ENCODE measurements at regions not wholly inside any gene's neighbourhood (a gene's known extent, or its start where the extent isn't known, plus 50 kb on each side); places are given as distances from the start of the nearest gene placed in this dataset.

DNA sequence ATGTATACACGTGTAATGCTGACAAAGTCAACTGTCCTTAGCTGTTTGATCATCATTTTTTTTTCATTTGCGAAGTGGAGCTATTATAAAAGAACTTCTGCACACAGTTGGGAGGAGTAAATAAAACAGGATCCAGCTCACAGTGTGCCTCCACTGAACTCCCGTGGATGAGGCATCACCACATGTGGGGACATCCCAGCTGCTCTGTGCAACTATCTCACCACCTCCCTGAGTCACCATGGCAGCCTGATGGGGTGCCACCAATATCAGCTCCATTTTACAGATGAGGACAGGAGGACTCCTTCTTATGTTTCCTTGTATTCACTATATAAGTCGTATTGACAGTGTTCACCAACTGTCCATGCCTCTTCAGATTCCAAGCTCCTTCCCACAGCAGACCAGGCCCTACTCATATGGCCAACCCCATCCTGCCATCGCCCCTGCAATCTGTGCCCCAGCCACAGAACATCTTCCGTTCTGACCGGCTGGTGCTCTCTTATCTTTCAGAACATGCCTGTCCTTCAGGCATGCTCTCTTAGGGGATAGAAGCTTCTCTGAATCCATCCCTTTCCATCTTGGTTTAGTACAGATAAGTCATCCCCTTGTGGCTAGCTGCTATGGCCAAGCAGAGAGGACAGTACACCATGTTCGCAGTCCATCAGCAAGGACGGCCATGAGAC, 288.1 kb downstream of the RNF144A start:
- intact Hi-C loops (cut with DNase I), result loop anchor here in 1 of 3 donors (10.0 kb wide), 1 partner anchor 180 kb away; no protein-coding TSS in a partner anchor
- ATAC-seq (no peak), FAIRE-seq (no peak), DNase-seq (no peak)
- Histone ChIP-seq H3K27me3 (no peaks in the 10 kb centered on the region), H3K4me3 (no peak overlapping the region), H3K36me3 (no peaks in the 10 kb centered on the region), H3K27ac (no peak overlapping the region), H3K9me3 (no peaks in the 10 kb centered on the region), H3K4me1 (no peaks in the 10 kb centered on the region)
- TF ChIP-seq, protein P1, sequence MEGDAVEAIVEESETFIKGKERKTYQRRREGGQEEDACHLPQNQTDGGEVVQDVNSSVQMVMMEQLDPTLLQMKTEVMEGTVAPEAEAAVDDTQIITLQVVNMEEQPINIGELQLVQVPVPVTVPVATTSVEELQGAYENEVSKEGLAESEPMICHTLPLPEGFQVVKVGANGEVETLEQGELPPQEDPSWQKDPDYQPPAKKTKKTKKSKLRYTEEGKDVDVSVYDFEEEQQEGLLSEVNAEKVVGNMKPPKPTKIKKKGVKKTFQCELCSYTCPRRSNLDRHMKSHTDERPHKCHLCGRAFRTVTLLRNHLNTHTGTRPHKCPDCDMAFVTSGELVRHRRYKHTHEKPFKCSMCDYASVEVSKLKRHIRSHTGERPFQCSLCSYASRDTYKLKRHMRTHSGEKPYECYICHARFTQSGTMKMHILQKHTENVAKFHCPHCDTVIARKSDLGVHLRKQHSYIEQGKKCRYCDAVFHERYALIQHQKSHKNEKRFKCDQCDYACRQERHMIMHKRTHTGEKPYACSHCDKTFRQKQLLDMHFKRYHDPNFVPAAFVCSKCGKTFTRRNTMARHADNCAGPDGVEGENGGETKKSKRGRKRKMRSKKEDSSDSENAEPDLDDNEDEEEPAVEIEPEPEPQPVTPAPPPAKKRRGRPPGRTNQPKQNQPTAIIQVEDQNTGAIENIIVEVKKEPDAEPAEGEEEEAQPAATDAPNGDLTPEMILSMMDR (IDR thresholded peaks at IDR 0.05), result no peak
- 87 to 88% methylated on average over 9 of the region's 9 CpGs for WGBS, 2 donors

DNA sequence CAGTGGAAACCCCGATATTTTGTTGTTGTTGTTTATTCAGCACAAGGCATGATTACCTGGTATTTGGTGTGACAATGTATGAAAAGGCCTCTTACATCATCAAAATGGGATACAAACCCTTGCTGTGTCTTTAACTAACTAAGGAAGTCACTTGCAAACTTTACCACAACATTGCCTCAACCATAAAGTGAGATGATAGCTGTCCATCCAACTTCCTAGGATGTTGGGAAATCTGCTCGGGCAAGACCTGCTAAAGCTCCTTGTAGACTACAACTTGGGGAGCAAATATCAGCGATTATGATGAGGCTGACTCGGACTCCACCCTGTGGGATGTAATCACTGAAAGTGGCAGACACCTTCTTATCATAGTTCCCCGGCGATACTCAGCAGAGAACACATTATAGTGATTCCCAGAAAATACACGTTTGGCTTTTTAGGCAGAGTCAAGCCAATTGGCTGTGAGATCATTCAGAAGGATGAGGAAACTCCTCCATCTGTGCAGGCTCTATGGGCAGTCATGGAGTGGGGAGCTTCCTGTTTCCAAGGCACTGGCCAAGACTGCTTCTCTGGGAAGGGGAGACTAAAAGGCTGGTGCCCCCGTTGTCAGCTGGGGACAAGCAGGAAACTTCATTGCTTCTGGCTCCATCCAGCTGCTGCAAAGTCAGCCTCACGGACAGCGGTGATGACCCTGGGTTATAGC, 289.0 kb downstream of the RNF144A start:
- intact Hi-C loops (cut with DNase I), result loop anchor here in 1 of 3 donors (10.0 kb wide), 1 partner anchor 179 kb away; no protein-coding TSS in a partner anchor
- Histone ChIP-seq H3K27ac (no peak overlapping the region), H3K36me3 (no peaks in the 10 kb centered on the region), H3K9me3 (no peaks in the 10 kb centered on the region), H3K27me3 (no peaks in the 10 kb centered on the region), H3K4me3 (no peak overlapping the region), H3K4me1 (no peaks in the 10 kb centered on the region)
- TF ChIP-seq, protein P1 (IDR thresholded peaks at IDR 0.05), result no peak
- no peak for FAIRE-seq
- DNase-seq, result no peak
- ATAC-seq, result no peak
- WGBS, 2 donors, result 88% methylated on average over 10 of the region's 10 CpGs

DNA sequence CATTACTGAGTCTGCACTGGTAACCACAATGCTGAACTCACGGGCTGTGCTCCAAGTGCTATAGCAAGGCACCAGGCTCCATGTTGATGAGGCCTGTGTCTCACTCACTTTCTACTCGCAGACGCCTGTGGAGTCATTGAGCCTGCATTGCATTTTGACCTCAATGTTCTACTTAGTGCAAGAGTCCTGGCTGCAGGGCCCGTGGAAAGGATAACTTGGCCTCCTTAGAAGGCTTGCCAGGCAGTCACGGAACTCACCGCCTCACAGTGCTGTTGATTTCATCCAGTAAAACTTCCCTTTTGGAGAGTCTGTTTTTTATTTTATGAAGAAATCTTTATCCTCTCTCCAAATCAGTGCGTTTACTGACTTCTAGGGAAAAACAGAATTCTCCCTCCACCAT, 290.4 kb downstream of the RNF144A start:
- ATAC-seq, result no peak
- 92% methylated on average over 7 of the region's 7 CpGs for WGBS, 2 donors
- Histone ChIP-seq H3K27ac (no peak overlapping the region), H3K27me3 (no peaks in the 10 kb centered on the region), H3K4me3 (no peak overlapping the region), H3K9me3 (no peaks in the 10 kb centered on the region), H3K36me3 (no peaks in the 10 kb centered on the region), H3K4me1 (no peaks in the 10 kb centered on the region)
- intact Hi-C loops (cut with DNase I), result loop anchor here in 1 of 3 donors (10.0 kb wide), 1 partner anchor 177 kb away; no protein-coding TSS in a partner anchor
- FAIRE-seq, result no peak
- TF ChIP-seq, protein P1 (IDR thresholded peaks at IDR 0.05), result no peak
- DNase-seq, result no peak

DNA sequence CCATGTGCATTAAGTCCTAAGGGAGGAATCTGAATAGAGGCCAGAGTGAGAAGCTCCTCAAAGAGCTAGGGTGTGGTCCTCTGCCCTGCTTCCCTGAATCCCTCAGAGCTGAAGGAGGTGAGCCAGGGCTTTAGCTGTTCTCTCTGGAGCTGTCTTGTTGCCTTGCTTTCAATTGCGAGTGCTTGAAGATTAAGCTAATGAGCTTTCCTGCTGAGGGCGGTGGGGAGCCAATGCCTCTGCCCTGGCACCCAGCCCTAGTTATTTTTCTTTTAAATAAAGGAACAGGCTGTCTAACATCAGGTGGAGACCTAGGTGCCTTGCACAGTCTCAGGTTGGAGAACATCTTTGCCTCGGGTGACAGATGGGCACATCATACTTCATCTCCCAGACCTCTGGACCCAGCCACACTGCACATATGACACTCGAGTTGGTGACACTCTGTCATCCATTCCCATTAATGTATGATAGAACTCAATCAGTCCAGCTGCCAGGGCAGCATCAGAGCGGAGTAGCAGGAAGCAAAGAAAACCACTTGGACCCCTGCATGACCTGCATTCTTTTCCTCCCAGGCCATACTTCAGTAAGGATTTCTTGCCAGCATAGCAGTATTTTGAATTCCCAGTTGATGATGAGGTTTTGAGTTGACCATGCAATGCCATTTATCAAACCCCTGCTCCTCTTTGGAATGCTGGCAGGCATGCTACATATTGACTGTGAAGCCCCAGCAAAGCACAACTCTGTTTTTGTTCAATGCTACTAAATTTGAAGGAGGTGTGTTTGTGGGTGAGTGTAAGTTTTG, 292.7 kb downstream of the RNF144A start:
- H3K27ac ChIP-seq, result no peak overlapping the region
- TF ChIP-seq, protein P1 (IDR thresholded peaks at IDR 0.05), result no peak
- no peaks in the 10 kb centered on the region for H3K27me3 ChIP-seq
- FAIRE-seq (no peak), DNase-seq (peak in 1 of 6 donors; percentile 15), ATAC-seq (peak in 2 of 4 donors; percentile 55 to 72)
- no peaks in the 10 kb centered on the region for H3K4me1 ChIP-seq
- no peaks in the 10 kb centered on the region for H3K9me3 ChIP-seq
- WGBS, 2 donors, result 59 to 62% methylated on average over 5 of the region's 5 CpGs
- H3K4me3 ChIP-seq, result no peak overlapping the region
- no peaks in the 10 kb centered on the region for H3K36me3 ChIP-seq
- intact Hi-C loops (cut with DNase I), result loop anchor here in 1 of 3 donors (10.0 kb wide), 1 partner anchor 175 kb away; no protein-coding TSS in a partner anchor
